HG03565 (cell line): ENCODE measurements at regions not wholly inside any gene's neighbourhood (a gene's known extent, or its start where the extent isn't known, plus 50 kb on each side); places are given as distances from the start of the nearest gene placed in this dataset.

Experiments
- ATAC-seq: cut with Tn5 transposase; IDR thresholded peaks from one replicate; pipeline ENCODE4 v1.9.1; 2021; ENCODE audit warnings: mild to moderate bottlenecking, moderate library complexity; ENCODE audit not compliant: unreplicated experiment

GRCh38 chr3:24830230-24831152 lies 335.8 kb upstream of the THRB start:
- ATAC-seq, result no peak

- ATAC-seq, result no peak
Observed at GRCh38 chr3:24831221-24831620, 336.6 kb upstream of the THRB start.

GRCh38 chr3:24832891-24833290 lies 338.2 kb upstream of the THRB start:
- ATAC-seq, result no peak

GRCh38 chr3:24834442-24834841 lies 339.8 kb upstream of the THRB start:
- ATAC-seq, result no peak

GRCh38 chr3:24835510-24835909 lies 340.9 kb upstream of the THRB start:
- ATAC-seq, result no peak

GRCh38 chr3:24837601-24838000 lies 343.0 kb upstream of the THRB start:
- ATAC-seq, result no peak

- no peak for ATAC-seq
Observed at GRCh38 chr3:24838533-24838932, 343.9 kb upstream of the THRB start.

- ATAC-seq, result no peak
Observed at GRCh38 chr3:24843955-24844354, 349.3 kb upstream of the THRB start.

- no peak for ATAC-seq
Observed at GRCh38 chr3:24845524-24846155, 351.0 kb upstream of the THRB start.

- ATAC-seq, result no peak
Observed at GRCh38 chr3:24846286-24846860, 351.7 kb upstream of the THRB start.

- no peak for ATAC-seq
Observed at GRCh38 chr3:24850245-24850644, 355.6 kb upstream of the THRB start.

- no peak for ATAC-seq
Observed at GRCh38 chr3:24853685-24854490, 359.2 kb upstream of the THRB start.

GRCh38 chr3:24854748-24855147 lies 360.1 kb upstream of the THRB start:
- no peak for ATAC-seq

- ATAC-seq, result no peak
Observed at GRCh38 chr3:24857945-24858344, 363.3 kb upstream of the THRB start.

GRCh38 chr3:24863215-24863614 lies 368.6 kb upstream of the THRB start:
- ATAC-seq, result no peak

GRCh38 chr3:24867783-24868182 lies 373.1 kb upstream of the THRB start:
- ATAC-seq, result no peak

- ATAC-seq, result no peak
Observed at GRCh38 chr3:24881239-24881638, 386.6 kb upstream of the THRB start.

- ATAC-seq, result no peak
Observed at GRCh38 chr3:24886501-24886900, 391.9 kb upstream of the THRB start.

- ATAC-seq, result no peak
Observed at GRCh38 chr3:24890012-24890411, 395.4 kb upstream of the THRB start.

GRCh38 chr3:24899373-24899772 lies 404.7 kb upstream of the THRB start:
- no peak for ATAC-seq
